ENCODE measurements at regions not wholly inside any gene's neighbourhood (a gene's known extent, or its start where the extent isn't known, plus 50 kb on each side); places are given as distances from the start of the nearest gene placed in this dataset.

GRCh38 chr10:44799966-44800365, 111.2 kb upstream of the TMEM72 start:
- DNase-seq (ENCODE audit: low read depth), result no peak
- H3K4me3 ChIP-seq (ENCODE audit: low read depth, low read length), result no peak overlapping the region

GRCh38 chr10:44801383-44802327, 109.5 kb upstream of the TMEM72 start:
- peak; percentile 78 for DNase-seq (ENCODE audit: low read depth)
- H3K4me3 ChIP-seq (ENCODE audit: low read depth, low read length), result no peak overlapping the region

- H3K4me3 ChIP-seq (ENCODE audit: low read depth, low read length), result no peak overlapping the region
- DNase-seq (ENCODE audit: low read depth), result no peak
These were observed 107.3 kb upstream of the TMEM72 start for GRCh38 chr10:44803862-44804261.

- H3K4me3 ChIP-seq (ENCODE audit: low read depth, low read length), result no peak overlapping the region
- DNase-seq (ENCODE audit: low read depth), result no peak
These were observed 106.5 kb upstream of the TMEM72 start for GRCh38 chr10:44804661-44805060.

GRCh38 chr10:44805466-44806210, 105.5 kb upstream of the TMEM72 start:
- DNase-seq (ENCODE audit: low read depth), result no peak
- H3K4me3 ChIP-seq (ENCODE audit: low read depth, low read length), result no peak overlapping the region

GRCh38 chr10:44806950-44807349, 104.2 kb upstream of the TMEM72 start:
- DNase-seq (ENCODE audit: low read depth), result no peak
- no peak overlapping the region for H3K4me3 ChIP-seq (ENCODE audit: low read depth, low read length)

GRCh38 chr10:44807451-44807850, 103.7 kb upstream of the TMEM72 start:
- no peak for DNase-seq (ENCODE audit: low read depth)
- no peak overlapping the region for H3K4me3 ChIP-seq (ENCODE audit: low read depth, low read length)

GRCh38 chr10:44809647-44810046, 101.5 kb upstream of the TMEM72 start:
- H3K4me3 ChIP-seq (ENCODE audit: low read depth, low read length), result no peak overlapping the region
- no peak for DNase-seq (ENCODE audit: low read depth)

GRCh38 chr10:44811072-44811471, 100.1 kb upstream of the TMEM72 start:
- no peak overlapping the region for H3K4me3 ChIP-seq (ENCODE audit: low read depth, low read length)
- DNase-seq (ENCODE audit: low read depth), result no peak

GRCh38 chr10:44813201-44813600, 97.9 kb upstream of the TMEM72 start:
- no peak for DNase-seq (ENCODE audit: low read depth)
- no peak overlapping the region for H3K4me3 ChIP-seq (ENCODE audit: low read depth, low read length)

GRCh38 chr10:44814929-44815328, 96.2 kb upstream of the TMEM72 start:
- no peak overlapping the region for H3K4me3 ChIP-seq (ENCODE audit: low read depth, low read length)
- DNase-seq (ENCODE audit: low read depth), result no peak

- no peak for DNase-seq (ENCODE audit: low read depth)
- no peak overlapping the region for H3K4me3 ChIP-seq (ENCODE audit: low read depth, low read length)
These were observed 93.0 kb upstream of the TMEM72 start for GRCh38 chr10:44818041-44818649.

GRCh38 chr10:44818701-44819127, 92.4 kb upstream of the TMEM72 start:
- DNase-seq (ENCODE audit: low read depth), result no peak
- no peak overlapping the region for H3K4me3 ChIP-seq (ENCODE audit: low read depth, low read length)

GRCh38 chr10:44820094-44820493, 91.0 kb upstream of the TMEM72 start:
- DNase-seq (ENCODE audit: low read depth), result no peak
- no peak overlapping the region for H3K4me3 ChIP-seq (ENCODE audit: low read depth, low read length)

- no peak overlapping the region for H3K4me3 ChIP-seq (ENCODE audit: low read depth, low read length)
These were observed 89.8 kb upstream of the TMEM72 start for GRCh38 chr10:44821290-44821689.

GRCh38 chr10:44822349-44822748, 88.8 kb upstream of the TMEM72 start:
- H3K4me3 ChIP-seq (ENCODE audit: low read depth, low read length), result no peak overlapping the region
- no peak for DNase-seq (ENCODE audit: low read depth)

More at GRCh38 chr10:44821290-44821689, 89.8 kb upstream of the TMEM72 start:
- no peak for DNase-seq (ENCODE audit: low read depth)

GRCh38 chr10:44822966-44823365, 88.2 kb upstream of the TMEM72 start:
- no peak overlapping the region for H3K4me3 ChIP-seq (ENCODE audit: low read depth, low read length)
- no peak for DNase-seq (ENCODE audit: low read depth)

GRCh38 chr10:44824607-44825006, 86.5 kb upstream of the TMEM72 start:
- no peak for DNase-seq (ENCODE audit: low read depth)
- no peak overlapping the region for H3K4me3 ChIP-seq (ENCODE audit: low read depth, low read length)

- DNase-seq (ENCODE audit: low read depth), result no peak
- no peak overlapping the region for H3K4me3 ChIP-seq (ENCODE audit: low read depth, low read length)
These were observed 83.6 kb upstream of the TMEM72 start for GRCh38 chr10:44827431-44828006.

All from skeletal muscle cell (primary cell).